ENCODE measurements at regions not wholly inside any gene's neighbourhood (a gene's known extent, or its start where the extent isn't known, plus 50 kb on each side); places are given as distances from the start of the nearest gene placed in this dataset.
"Not testable (repeated sequence)": the region's sequence is repeated elsewhere in the genome, so short reads cannot be mapped to it uniquely, and the experiment has no call there.

DNA sequence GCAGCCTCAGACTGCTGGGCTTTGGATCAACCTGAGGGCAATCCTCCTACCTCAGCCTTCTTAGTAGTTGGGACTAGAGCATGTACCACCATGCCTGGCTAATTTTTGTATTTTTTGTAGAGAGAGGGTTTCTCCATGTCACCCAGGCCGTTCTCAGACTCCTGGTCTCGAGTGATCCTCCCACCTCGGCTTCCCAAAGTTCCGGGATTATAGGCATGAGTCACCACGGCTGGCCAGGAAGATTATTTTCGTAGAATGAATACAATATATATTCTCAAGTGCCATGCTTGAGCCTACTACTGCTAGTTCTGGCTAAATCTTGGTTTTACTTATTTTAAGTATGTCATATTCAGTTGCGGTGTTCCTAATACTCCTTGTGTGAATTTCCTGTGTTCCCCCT lies 88.2 kb upstream of the CLINT1 start:
- no peak overlapping the region for H3K4me3 ChIP-seq (ENCODE audit: low read length)
- ATAC-seq (no peak), DNase-seq (no peak)
- peaks cover 7 to 15% of the 10 kb centered on the region in 2 donors for H3K27me3 Mint-ChIP-seq (ENCODE audit: low read depth in 2 of 2)
- H3K9me3 Mint-ChIP-seq, result no peaks in the 10 kb centered on the region
- H3K27ac Mint-ChIP-seq, result no peak overlapping the region
- no peaks in the 10 kb centered on the region for H3K4me1 ChIP-seq (ENCODE audit: control insufficient read depth, insufficient read depth, low read length)
- H3K27me3 ChIP-seq (ENCODE audit: control insufficient read depth, insufficient read depth, low read length), result no peaks in the 10 kb centered on the region
- no peak overlapping the region for H3K4me3 Mint-ChIP-seq
- intact Hi-C loops (cut with micrococcal nuclease), result no loop called here
- H3K9me3 ChIP-seq (ENCODE audit: control insufficient read depth, insufficient read depth, low read length), result no peaks in the 10 kb centered on the region
- no peaks in the 10 kb centered on the region for H3K36me3 ChIP-seq (ENCODE audit: control insufficient read depth, insufficient read depth, low read length)
- no peak overlapping the region for H3K27ac ChIP-seq (ENCODE audit: low read length)
- 88% methylated on average over 5 of the region's 7 CpGs for WGBS (ENCODE audit: insufficient coverage)
- H3K4me1 Mint-ChIP-seq, result peaks cover 6 to 7% of the 10 kb centered on the region in 2 donors
- no peaks in the 10 kb centered on the region for H3K36me3 Mint-ChIP-seq
- TF ChIP-seq, protein P1, sequence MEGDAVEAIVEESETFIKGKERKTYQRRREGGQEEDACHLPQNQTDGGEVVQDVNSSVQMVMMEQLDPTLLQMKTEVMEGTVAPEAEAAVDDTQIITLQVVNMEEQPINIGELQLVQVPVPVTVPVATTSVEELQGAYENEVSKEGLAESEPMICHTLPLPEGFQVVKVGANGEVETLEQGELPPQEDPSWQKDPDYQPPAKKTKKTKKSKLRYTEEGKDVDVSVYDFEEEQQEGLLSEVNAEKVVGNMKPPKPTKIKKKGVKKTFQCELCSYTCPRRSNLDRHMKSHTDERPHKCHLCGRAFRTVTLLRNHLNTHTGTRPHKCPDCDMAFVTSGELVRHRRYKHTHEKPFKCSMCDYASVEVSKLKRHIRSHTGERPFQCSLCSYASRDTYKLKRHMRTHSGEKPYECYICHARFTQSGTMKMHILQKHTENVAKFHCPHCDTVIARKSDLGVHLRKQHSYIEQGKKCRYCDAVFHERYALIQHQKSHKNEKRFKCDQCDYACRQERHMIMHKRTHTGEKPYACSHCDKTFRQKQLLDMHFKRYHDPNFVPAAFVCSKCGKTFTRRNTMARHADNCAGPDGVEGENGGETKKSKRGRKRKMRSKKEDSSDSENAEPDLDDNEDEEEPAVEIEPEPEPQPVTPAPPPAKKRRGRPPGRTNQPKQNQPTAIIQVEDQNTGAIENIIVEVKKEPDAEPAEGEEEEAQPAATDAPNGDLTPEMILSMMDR (IDR thresholded peaks at IDR 0.05), result no peak

DNA sequence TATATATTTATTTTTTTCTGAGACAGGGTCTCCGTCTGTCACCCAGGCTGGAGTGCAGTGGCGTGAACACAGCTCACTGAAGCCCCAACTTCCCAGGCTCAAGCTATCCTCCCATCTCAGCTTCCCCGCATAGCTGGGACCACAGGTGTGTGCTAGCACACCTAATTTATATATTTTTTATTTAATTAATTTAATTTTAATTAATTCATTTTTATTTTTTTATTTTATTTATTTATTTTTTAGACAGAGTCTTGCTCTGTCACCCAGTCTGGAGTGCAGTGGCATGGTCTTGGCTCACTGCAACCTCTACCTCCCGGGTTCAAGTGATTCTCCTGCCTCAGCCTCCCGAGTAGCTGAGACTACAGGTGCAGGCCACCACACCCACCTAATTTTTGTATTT lies 86.9 kb upstream of the CLINT1 start:
- not testable (repeated sequence) for H3K27me3 ChIP-seq (ENCODE audit: control insufficient read depth, insufficient read depth, low read length)

DNA sequence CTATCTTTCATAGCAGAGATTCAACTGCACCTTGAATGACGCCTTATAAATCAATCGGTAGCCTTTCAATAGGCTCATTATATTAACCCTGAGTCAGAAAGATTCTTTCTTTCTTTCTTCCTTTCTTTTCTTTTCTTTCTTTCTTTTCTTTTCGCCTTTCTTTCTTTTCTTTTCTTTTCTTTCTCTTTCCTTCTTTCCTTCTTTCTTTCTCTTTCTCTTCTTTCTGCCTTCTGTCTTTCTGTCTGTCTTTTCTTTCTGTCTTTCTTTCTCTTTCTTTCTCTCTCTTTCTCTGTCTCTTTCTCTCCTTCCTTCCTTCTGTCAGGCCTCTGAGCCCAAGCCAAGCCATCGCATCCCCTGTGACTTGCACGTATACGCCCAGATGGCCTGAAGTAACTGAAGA lies 86.0 kb upstream of the CLINT1 start:
- Mint-ChIP-seq H3K4me3 (no peak overlapping the region), H3K27me3 (ENCODE audit: low read depth in 2 of 2) (peaks cover 5 to 9% of the 10 kb centered on the region in 2 donors), H3K4me1 (peaks cover 6 to 7% of the 10 kb centered on the region in 2 donors), H3K9me3 (no peaks in the 10 kb centered on the region), H3K36me3 (no peaks in the 10 kb centered on the region), H3K27ac (no peak overlapping the region)
- Histone ChIP-seq H3K9me3 (ENCODE audit: control insufficient read depth, insufficient read depth, low read length) (no peaks in the 10 kb centered on the region), H3K4me1 (ENCODE audit: control insufficient read depth, insufficient read depth, low read length) (no peaks in the 10 kb centered on the region), H3K27ac (ENCODE audit: low read length) (no peak overlapping the region), H3K36me3 (ENCODE audit: control insufficient read depth, insufficient read depth, low read length) (no peaks in the 10 kb centered on the region), H3K4me3 (ENCODE audit: low read length) (no peak overlapping the region), H3K27me3 (ENCODE audit: control insufficient read depth, insufficient read depth, low read length) (no peaks in the 10 kb centered on the region)
- DNase-seq, result no peak
- intact Hi-C loops (cut with micrococcal nuclease), result no loop called here
- TF ChIP-seq, protein P1 (IDR thresholded peaks at IDR 0.05), result no peak
- 91% methylated on average over 4 of the region's 6 CpGs for WGBS (ENCODE audit: insufficient coverage)
- ATAC-seq, result no peak

More for the DNA sequence above, 86.9 kb upstream of the CLINT1 start:
- H3K27ac ChIP-seq (ENCODE audit: low read length); H3K9me3 Mint-ChIP-seq; ATAC-seq; H3K36me3 ChIP-seq (ENCODE audit: control insufficient read depth, insufficient read depth, low read length); H3K4me3 Mint-ChIP-seq; H3K36me3 Mint-ChIP-seq; H3K4me3 ChIP-seq (ENCODE audit: low read length); H3K27ac Mint-ChIP-seq; H3K4me1 Mint-ChIP-seq; H3K27me3 Mint-ChIP-seq (ENCODE audit: low read depth in 2 of 2); H3K9me3 ChIP-seq (ENCODE audit: control insufficient read depth, insufficient read depth, low read length); H3K4me1 ChIP-seq (ENCODE audit: control insufficient read depth, insufficient read depth, low read length); intact Hi-C loops (cut with micrococcal nuclease); DNase-seq: not testable (repeated sequence)
- 75% methylated on average over 3 of the region's 5 CpGs for WGBS (ENCODE audit: insufficient coverage)

DNA sequence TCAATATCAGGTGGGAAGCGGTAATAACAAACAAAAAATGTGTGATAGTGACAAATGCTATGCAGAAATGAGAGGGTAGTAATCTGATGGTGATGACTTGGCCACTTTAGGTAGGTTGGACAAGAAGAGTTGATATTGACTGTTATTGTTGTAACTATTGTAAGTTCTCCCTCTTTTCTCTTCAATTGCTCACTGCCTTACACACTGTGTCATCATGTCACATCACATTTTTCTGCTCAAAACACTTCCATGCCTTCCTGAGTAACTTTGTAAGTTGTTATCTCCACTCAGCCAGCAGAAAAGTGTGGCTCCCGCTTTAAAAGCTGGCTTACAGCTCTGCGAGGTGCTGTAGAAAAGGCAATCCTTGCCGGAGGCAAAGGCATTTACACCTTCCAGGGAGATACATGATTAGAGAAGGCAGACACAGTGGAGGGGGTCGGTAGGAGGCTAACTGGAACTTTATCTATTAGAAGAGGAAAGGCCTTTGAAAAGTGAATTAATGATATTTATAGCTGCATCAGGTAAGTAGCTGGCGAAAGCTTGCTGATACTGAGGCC lies 85.2 kb upstream of the CLINT1 start:
- H3K27me3 Mint-ChIP-seq (ENCODE audit: low read depth in 2 of 2), result peaks cover 5 to 8% of the 10 kb centered on the region in 2 donors
- H3K36me3 Mint-ChIP-seq, result no peaks in the 10 kb centered on the region
- H3K9me3 Mint-ChIP-seq, result no peaks in the 10 kb centered on the region
- H3K4me3 ChIP-seq (ENCODE audit: low read length), result no peak overlapping the region
- H3K4me1 ChIP-seq (ENCODE audit: control insufficient read depth, insufficient read depth, low read length), result no peaks in the 10 kb centered on the region
- DNase-seq, result no peak
- WGBS (ENCODE audit: insufficient coverage), result 88% methylated on average over 6 of the region's 6 CpGs
- TF ChIP-seq, protein P1 (IDR thresholded peaks at IDR 0.05), result no peak
- H3K9me3 ChIP-seq (ENCODE audit: control insufficient read depth, insufficient read depth, low read length), result no peaks in the 10 kb centered on the region
- H3K27me3 ChIP-seq (ENCODE audit: control insufficient read depth, insufficient read depth, low read length), result no peaks in the 10 kb centered on the region
- H3K4me1 Mint-ChIP-seq, result peaks cover 6 to 7% of the 10 kb centered on the region in 2 donors
- intact Hi-C loops (cut with micrococcal nuclease), result no loop called here
- no peaks in the 10 kb centered on the region for H3K36me3 ChIP-seq (ENCODE audit: control insufficient read depth, insufficient read depth, low read length)
- no peak overlapping the region for H3K27ac Mint-ChIP-seq
- H3K4me3 Mint-ChIP-seq, result no peak overlapping the region
- no peak for ATAC-seq
- no peak overlapping the region for H3K27ac ChIP-seq (ENCODE audit: low read length)

All from natural killer cell (primary cell).